ENCODE measurements at regions not wholly inside any gene's neighbourhood (a gene's known extent, or its start where the extent isn't known, plus 50 kb on each side); places are given as distances from the start of the nearest gene placed in this dataset.
"Not testable (repeated sequence)": the region's sequence is repeated elsewhere in the genome, so short reads cannot be mapped to it uniquely, and the experiment has no call there.

DNA sequence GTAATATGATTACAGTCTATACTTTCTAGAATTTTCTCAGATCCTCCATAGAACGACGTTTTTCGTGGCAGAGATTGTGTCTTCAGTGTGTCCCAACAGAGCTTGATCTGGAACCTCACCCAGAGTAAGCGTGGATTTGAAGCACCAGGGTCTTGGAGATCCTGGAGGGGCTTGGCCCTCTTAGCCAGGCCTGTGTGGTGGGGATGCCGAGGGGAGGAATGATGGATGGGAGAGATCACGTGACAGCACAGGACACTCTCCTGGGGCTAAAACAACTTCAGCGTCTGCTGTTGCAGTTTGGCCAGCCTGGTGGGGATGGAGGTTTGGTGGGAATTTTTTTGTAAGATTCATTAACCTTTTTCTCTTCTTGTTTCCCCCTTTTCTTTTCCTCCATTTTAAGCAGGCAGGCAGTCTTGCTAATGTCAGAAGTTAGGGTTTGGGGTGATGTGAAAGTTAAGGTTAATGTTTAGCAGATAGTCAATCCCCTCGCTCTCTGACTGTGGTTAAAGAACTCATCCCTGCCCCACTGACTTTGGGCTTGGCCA is 100.7 kb upstream of the SULF2 start:
- no peak overlapping the region for H3K4me3 ChIP-seq (ENCODE audit: low read depth, low read length)
- TF ChIP-seq, protein P1, sequence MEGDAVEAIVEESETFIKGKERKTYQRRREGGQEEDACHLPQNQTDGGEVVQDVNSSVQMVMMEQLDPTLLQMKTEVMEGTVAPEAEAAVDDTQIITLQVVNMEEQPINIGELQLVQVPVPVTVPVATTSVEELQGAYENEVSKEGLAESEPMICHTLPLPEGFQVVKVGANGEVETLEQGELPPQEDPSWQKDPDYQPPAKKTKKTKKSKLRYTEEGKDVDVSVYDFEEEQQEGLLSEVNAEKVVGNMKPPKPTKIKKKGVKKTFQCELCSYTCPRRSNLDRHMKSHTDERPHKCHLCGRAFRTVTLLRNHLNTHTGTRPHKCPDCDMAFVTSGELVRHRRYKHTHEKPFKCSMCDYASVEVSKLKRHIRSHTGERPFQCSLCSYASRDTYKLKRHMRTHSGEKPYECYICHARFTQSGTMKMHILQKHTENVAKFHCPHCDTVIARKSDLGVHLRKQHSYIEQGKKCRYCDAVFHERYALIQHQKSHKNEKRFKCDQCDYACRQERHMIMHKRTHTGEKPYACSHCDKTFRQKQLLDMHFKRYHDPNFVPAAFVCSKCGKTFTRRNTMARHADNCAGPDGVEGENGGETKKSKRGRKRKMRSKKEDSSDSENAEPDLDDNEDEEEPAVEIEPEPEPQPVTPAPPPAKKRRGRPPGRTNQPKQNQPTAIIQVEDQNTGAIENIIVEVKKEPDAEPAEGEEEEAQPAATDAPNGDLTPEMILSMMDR (IDR thresholded peaks at IDR 0.05; ENCODE audit: low read depth, low read length, missing control alignments): no peak
- DNase-seq (ENCODE audit: low read depth): no peak

- not testable (repeated sequence) for DNase-seq (ENCODE audit: low read depth)
These were observed 98.7 kb upstream of the SULF2 start for GRCh38 chr20:47883940-47884339.

GRCh38 chr20:47883186-47883585 is 97.9 kb upstream of the SULF2 start:
- TF ChIP-seq, protein P1 (IDR thresholded peaks at IDR 0.05; ENCODE audit: low read depth, low read length, missing control alignments): no peak
- no peak overlapping the region for H3K4me3 ChIP-seq (ENCODE audit: low read depth, low read length)
- no peak for DNase-seq (ENCODE audit: low read depth)

More at GRCh38 chr20:47883940-47884339, 98.7 kb upstream of the SULF2 start:
- H3K4me3 ChIP-seq (ENCODE audit: low read depth, low read length): not testable (repeated sequence)

DNA sequence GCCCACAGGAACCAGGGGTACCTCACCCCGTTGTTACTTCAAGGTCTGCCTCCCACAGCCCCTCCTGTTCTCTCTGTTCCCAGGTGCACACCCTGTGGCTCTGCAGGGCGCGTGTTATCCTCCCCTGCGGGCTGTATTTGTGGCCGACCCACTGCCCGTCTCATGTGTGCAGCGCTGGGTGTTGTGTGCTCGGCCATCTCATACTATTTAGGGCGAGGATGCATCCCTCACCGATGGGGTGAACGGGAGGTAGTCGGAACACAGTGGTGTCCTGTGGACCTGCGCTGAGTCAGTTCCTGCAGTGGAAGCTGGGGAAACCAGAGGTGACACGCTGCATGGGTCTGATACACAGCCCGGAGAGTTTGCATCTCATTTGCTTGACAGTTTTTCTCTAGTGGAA is 94.5 kb upstream of the SULF2 start:
- no peak for DNase-seq (ENCODE audit: low read depth)

GRCh38 chr20:47878601-47879027 is 93.3 kb upstream of the SULF2 start:
- no peak overlapping the region for H3K4me3 ChIP-seq (ENCODE audit: low read depth, low read length)
- TF ChIP-seq, protein P1 (IDR thresholded peaks at IDR 0.05; ENCODE audit: low read depth, low read length, missing control alignments): no peak
- DNase-seq (ENCODE audit: low read depth): no peak

More for the DNA sequence above, 94.5 kb upstream of the SULF2 start:
- H3K4me3 ChIP-seq (ENCODE audit: low read depth, low read length): no peak overlapping the region
- TF ChIP-seq, protein P1 (IDR thresholded peaks at IDR 0.05; ENCODE audit: low read depth, low read length, missing control alignments): no peak

- H3K4me3 ChIP-seq (ENCODE audit: low read depth, low read length): no peak overlapping the region
- no peak for DNase-seq (ENCODE audit: low read depth)
- TF ChIP-seq, protein P1 (IDR thresholded peaks at IDR 0.05; ENCODE audit: low read depth, low read length, missing control alignments): no peak
These were observed 91.2 kb upstream of the SULF2 start for GRCh38 chr20:47876311-47877088.

- TF ChIP-seq, protein P1 (IDR thresholded peaks at IDR 0.05; ENCODE audit: low read depth, low read length, missing control alignments): no peak
- H3K4me3 ChIP-seq (ENCODE audit: low read depth, low read length): no peak overlapping the region
- DNase-seq (ENCODE audit: low read depth): no peak
These were observed 90.2 kb upstream of the SULF2 start for GRCh38 chr20:47875297-47876025.

All from GM12864 (cell line).